ENCODE measurements at regions not wholly inside any gene's neighbourhood (a gene's known extent, or its start where the extent isn't known, plus 50 kb on each side); places are given as distances from the start of the nearest gene placed in this dataset.

- Histone ChIP-seq H3K27ac (ENCODE audit: low read depth, low read length, poor library complexity, severe bottlenecking) (no peak overlapping the region), H3K9me2 (ENCODE audit: insufficient read depth, low read length) (no peaks in the 10 kb centered on the region; the same call in 1 of the 2 replicates), H3K4me1 (ENCODE audit: insufficient read depth, low read length, poor library complexity, severe bottlenecking) (no peaks in the 10 kb centered on the region), H4K20me1 (ENCODE audit: insufficient read depth, low read length) (no peaks in the 10 kb centered on the region), H3K9me3 (ENCODE audit: low read length) (no peaks in the 10 kb centered on the region), H2AFZ (ENCODE audit: low read length) (no peak overlapping the region), H3K36me3 (ENCODE audit: insufficient read depth, low read length) (no peaks in the 10 kb centered on the region), H3K4me2 (ENCODE audit: low read length) (no peak overlapping the region), H3K79me2 (ENCODE audit: insufficient read depth, low read depth, low read length) (no peaks in the 10 kb centered on the region), H3K4me3 (ENCODE audit: low read depth, low read length, poor library complexity, severe bottlenecking) (no peak overlapping the region)
- ChIA-PET POLR2A (interaction anchor here (1.9 kb wide), 1 partner anchor 10 kb away, joined by 6 read pairs; no protein-coding TSS in a partner anchor), CTCF (ENCODE audit: unreplicated experiment) (no interaction called here)
- intact Hi-C loops (cut with micrococcal nuclease; ENCODE audit: unreplicated experiment) = no loop called here
- BruUV-seq (replicated peaks) = no TSS peak
- TF ChIP-seq CTCF (conservative IDR thresholded peaks at IDR 0.05; ENCODE audit: low read length) (no peak), EZH2phosphoT487 (IDR thresholded peaks at IDR 0.05; ENCODE audit: borderline replicate concordance, low read depth, low read length) (no peak)
- DNase-seq (ENCODE audit: low spot score) = no peak
Observed at GRCh38 chr13:84200971-84201370, 318.7 kb upstream of the SLITRK1 start.

DNA sequence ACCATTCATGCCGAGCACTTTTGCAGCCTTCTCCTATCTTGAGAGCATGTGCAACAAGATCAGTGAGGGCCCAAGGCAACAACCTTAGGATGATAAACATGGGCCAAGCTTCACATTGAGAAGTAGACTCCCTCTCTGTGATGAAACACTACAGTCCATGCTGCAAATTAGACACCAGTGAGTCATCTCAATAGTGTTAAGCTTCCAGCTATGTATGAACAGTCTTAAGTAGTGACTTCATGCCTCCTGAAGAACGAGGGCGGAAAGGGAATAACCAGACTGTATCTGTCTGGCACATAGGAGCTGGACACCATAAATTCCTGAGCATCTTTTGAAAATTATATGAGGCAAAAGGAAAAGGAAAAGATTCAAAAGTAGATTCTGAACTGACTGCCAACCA, 309.9 kb upstream of the SLITRK1 start:
- no peak overlapping the region for H3K4me2 ChIP-seq (ENCODE audit: low read length)
- no peaks in the 10 kb centered on the region for H3K4me1 ChIP-seq (ENCODE audit: insufficient read depth, low read length, poor library complexity, severe bottlenecking)
- H4K20me1 ChIP-seq (ENCODE audit: insufficient read depth, low read length) = no peaks in the 10 kb centered on the region
- intact Hi-C loops (cut with micrococcal nuclease; ENCODE audit: unreplicated experiment) = no loop called here
- no peak for DNase-seq (ENCODE audit: low spot score)
- no peak overlapping the region for H3K27ac ChIP-seq (ENCODE audit: low read depth, low read length, poor library complexity, severe bottlenecking)
- POLR2A ChIA-PET = no interaction called here
- no TSS peak for BruUV-seq (replicated peaks)
- no peaks in the 10 kb centered on the region for H3K9me3 ChIP-seq (ENCODE audit: low read length)
- no peak overlapping the region for H3K4me3 ChIP-seq (ENCODE audit: low read depth, low read length, poor library complexity, severe bottlenecking)
- no peaks in the 10 kb centered on the region for H3K36me3 ChIP-seq (ENCODE audit: insufficient read depth, low read length)
- no peak for TF ChIP-seq EZH2phosphoT487 (IDR thresholded peaks at IDR 0.05; ENCODE audit: borderline replicate concordance, low read depth, low read length)
- TF ChIP-seq CTCF (conservative IDR thresholded peaks at IDR 0.05; ENCODE audit: low read length) = no peak
- no peaks in the 10 kb centered on the region for H3K9me2 ChIP-seq (ENCODE audit: insufficient read depth, low read length)
- CTCF ChIA-PET (ENCODE audit: unreplicated experiment) = no interaction called here
- no peaks in the 10 kb centered on the region for H3K79me2 ChIP-seq (ENCODE audit: insufficient read depth, low read depth, low read length)
- no peak overlapping the region for H2AFZ ChIP-seq (ENCODE audit: low read length)

GRCh38 chr13:84191139-84191538, 308.9 kb upstream of the SLITRK1 start:
- intact Hi-C loops (cut with micrococcal nuclease; ENCODE audit: unreplicated experiment) = no loop called here
- no peak for TF ChIP-seq CTCF (conservative IDR thresholded peaks at IDR 0.05; ENCODE audit: low read length)
- no peak for TF ChIP-seq EZH2phosphoT487 (IDR thresholded peaks at IDR 0.05; ENCODE audit: borderline replicate concordance, low read depth, low read length)

More at GRCh38 chr13:84191139-84191538, 308.9 kb upstream of the SLITRK1 start:
- no peaks in the 10 kb centered on the region for H3K9me2 ChIP-seq (ENCODE audit: insufficient read depth, low read length)
- H2AFZ ChIP-seq (ENCODE audit: low read length) = no peak overlapping the region
- no peak overlapping the region for H3K27ac ChIP-seq (ENCODE audit: low read depth, low read length, poor library complexity, severe bottlenecking)
- H3K36me3 ChIP-seq (ENCODE audit: insufficient read depth, low read length) = no peaks in the 10 kb centered on the region
- BruUV-seq (replicated peaks) = no TSS peak
- H4K20me1 ChIP-seq (ENCODE audit: insufficient read depth, low read length) = no peaks in the 10 kb centered on the region
- H3K4me3 ChIP-seq (ENCODE audit: low read depth, low read length, poor library complexity, severe bottlenecking) = no peak overlapping the region
- H3K9me3 ChIP-seq (ENCODE audit: low read length) = no peaks in the 10 kb centered on the region
- no peaks in the 10 kb centered on the region for H3K4me1 ChIP-seq (ENCODE audit: insufficient read depth, low read length, poor library complexity, severe bottlenecking)
- no peak overlapping the region for H3K4me2 ChIP-seq (ENCODE audit: low read length)
- no peaks in the 10 kb centered on the region for H3K79me2 ChIP-seq (ENCODE audit: insufficient read depth, low read depth, low read length)
- DNase-seq (ENCODE audit: low spot score) = no peak
- POLR2A ChIA-PET = no interaction called here
- CTCF ChIA-PET (ENCODE audit: unreplicated experiment) = no interaction called here
